A549 (cell line): ENCODE measurements at regions not wholly inside any gene's neighbourhood (a gene's known extent, or its start where the extent isn't known, plus 50 kb on each side); places are given as distances from the start of the nearest gene placed in this dataset.

ENCODE experiments used
- ATAC-seq, 2 experiments: fragments of 200-7000 bp in 1 of 2; fragments of >200 bp in 1 of 2; cut with Nextera tagmentation in 1 of 2; cut with Tn5 transposase in 1 of 2; 3 replicates each; pipeline versions ENCODE4 v1.8.0 to v1.9.1; 2018 to 2020; ENCODE audit warnings: mild to moderate bottlenecking in 1 of 2, moderate library complexity in 1 of 2
- CTCF ChIA-PET: fragments of 300-600 bp; sonication (Branson Sonifier 250); formaldehyde crosslinking; extraction: SDS; loops from one replicate; lab custom pipeline; 2021; ENCODE audit warnings: antibody characterized with exemption, inconsistent platforms; lab: Yijun Ruan, JAX
- POLR2A ChIA-PET: fragments of 350-600 bp; formaldehyde crosslinking; extraction: SDS; loops from one replicate; lab custom pipeline; 2021; ENCODE audit warnings: antibody characterized with exemption, inconsistent platforms; lab: Yijun Ruan, JAX
- DNase-seq, 2 experiments: peaks; one replicate each; pipeline versions ENCODE4 v3.0.0 to v3.0.0-alpha.2; 2011 to 2016; ENCODE audit warnings: low read depth in 1 of 2, low spot score in 1 of 2
- FAIRE-seq: peaks from 2 replicates; lab custom pipeline; 2011; peaks lifted over from hg19 to GRCh38; lab: Jason Lieb, UNC
- H3K27ac ChIP-seq, 2 experiments: fragments of >200 bp; sonication (Bioruptor Twin); formaldehyde crosslinking; 3 replicates each; pipeline ENCODE4 v1.5.1; 2016 to 2017
- H3K4me1 ChIP-seq: fragments of >200 bp; sonication (Bioruptor Twin); formaldehyde crosslinking; 3 replicates; pipeline ENCODE4 v1.6.1; 2016
- H3K4me2 ChIP-seq: fragments of >200 bp; sonication (Bioruptor Twin); formaldehyde crosslinking; 3 replicates; pipeline ENCODE4 v1.6.1; 2016
- H3K4me3 ChIP-seq: fragments of >200 bp; sonication (Bioruptor Twin); formaldehyde crosslinking; 3 replicates; pipeline ENCODE4 v1.5.1; 2016
- H3K9me3 ChIP-seq: fragments of >200 bp; sonication (Bioruptor Twin); formaldehyde crosslinking; 3 replicates; pipeline ENCODE4 v1.6.1; 2016
- BCL3 ChIP-seq: fragments of >200 bp; sonication (Bioruptor Twin); formaldehyde crosslinking; IDR thresholded peaks from 3 replicates; pipeline ENCODE4 v1.6.1; 2016
- BHLHE40 ChIP-seq: IDR thresholded peaks from 2 replicates; pipeline ENCODE4 v1.6.1; 2012; ENCODE audit warnings: low read depth, low read length, inconsistent platforms
- CBX2 ChIP-seq: fragments of 200-600 bp; sonication (generic); IDR thresholded peaks from 2 replicates; pipeline ENCODE4 v1.6.1; 2016; ENCODE audit warnings: low read depth, mild to moderate bottlenecking, borderline replicate concordance
- CHD2 ChIP-seq: fragments of 150-350 bp; IDR thresholded peaks from 2 replicates; pipeline ENCODE4 v1.6.1; 2014; ENCODE audit warnings: low read length; ENCODE audit not compliant: partially characterized antibody
- CTCF ChIP-seq: fragments of >200 bp; sonication (Bioruptor Twin); formaldehyde crosslinking; IDR thresholded peaks from 3 replicates; pipeline ENCODE4 v1.5.1; 2016
- EHF ChIP-seq: fragments of 250-450 bp; sonication (Bioruptor Pico); IDR thresholded peaks from 2 replicates; pipeline ENCODE4 v1.5.0; 2020; ENCODE audit warnings: mild to moderate bottlenecking
- EP300 ChIP-seq, 2 experiments: fragments of >200 bp; sonication (Bioruptor Twin); formaldehyde crosslinking; IDR thresholded peaks; 2 replicates in 1 of 2; 3 replicates in 1 of 2; pipeline ENCODE4 v1.6.1; 2016 to 2017
- GATA3 ChIP-seq: IDR thresholded peaks from 2 replicates; pipeline ENCODE4 v1.6.1; 2012; ENCODE audit warnings: borderline replicate concordance
- HMGXB4 ChIP-seq: fragments of 250-450 bp; sonication (Bioruptor Pico); IDR thresholded peaks from 2 replicates; pipeline ENCODE4 v1.5.0; 2021; ENCODE audit warnings: mild to moderate bottlenecking, moderate library complexity, borderline replicate concordance
- HOXB13 ChIP-seq: fragments of 250-450 bp; sonication (Bioruptor Pico); IDR thresholded peaks from 2 replicates; pipeline ENCODE4 v1.5.0; 2020; ENCODE audit warnings: low read depth, mild to moderate bottlenecking, moderate library complexity
- HOXB5 ChIP-seq: fragments of 250-450 bp; sonication (Bioruptor Pico); IDR thresholded peaks from 2 replicates; pipeline ENCODE4 v1.5.0; 2020; ENCODE audit warnings: mild to moderate bottlenecking, moderate library complexity
- JUN ChIP-seq, 2 experiments: fragments of >200 bp; sonication (Bioruptor Twin); formaldehyde crosslinking; IDR thresholded peaks; 2 replicates in 1 of 2; 3 replicates in 1 of 2; pipeline ENCODE4 v1.6.1; 2016 to 2017
- KDM1A ChIP-seq: fragments of 200-600 bp; sonication (generic); IDR thresholded peaks from 2 replicates; pipeline ENCODE4 v1.6.1; 2016; ENCODE audit warnings: low read depth, mild to moderate bottlenecking
- KDM5A ChIP-seq: fragments of 200-600 bp; sonication (generic); IDR thresholded peaks from 2 replicates; pipeline ENCODE4 v1.6.1; 2016; ENCODE audit warnings: antibody characterized with exemption, mild to moderate bottlenecking
- MAFK ChIP-seq: fragments of 450-650 bp; IDR thresholded peaks from 2 replicates; pipeline ENCODE4 v1.6.1; 2014; ENCODE audit not compliant: partially characterized antibody
- MAZ ChIP-seq: fragments of 150-350 bp; IDR thresholded peaks from 2 replicates; pipeline ENCODE4 v1.6.1; 2014; ENCODE audit warnings: antibody characterized with exemption, low read depth, low read length, borderline replicate concordance
- MYC ChIP-seq: IDR thresholded peaks from 2 replicates; pipeline ENCODE4 v1.6.1; 2012; ENCODE audit warnings: mild to moderate bottlenecking, inconsistent platforms, low read length, improper control_type of control experiment, borderline replicate concordance
- NFE2L2 ChIP-seq: fragments of 150-350 bp; conservative IDR thresholded peaks from 2 replicates; pipeline ENCODE4 v1.6.1; 2014; ENCODE audit warnings: low read length
- NPAS2 ChIP-seq: fragments of 250-450 bp; sonication (Bioruptor Pico); IDR thresholded peaks from 2 replicates; pipeline ENCODE4 v1.8.0; 2022; ENCODE audit warnings: mild to moderate bottlenecking, moderate library complexity, borderline replicate concordance
- NR3C1 ChIP-seq: fragments of >200 bp; sonication (Bioruptor Twin); formaldehyde crosslinking; IDR thresholded peaks from 3 replicates; pipeline ENCODE4 v1.6.1; 2017
- PHF8 ChIP-seq: fragments of 200-600 bp; sonication (generic); IDR thresholded peaks from 2 replicates; pipeline ENCODE4 v1.6.1; 2016; ENCODE audit warnings: low read depth, mild to moderate bottlenecking, antibody characterized with exemption, moderate library complexity, borderline replicate concordance
- POLR2A ChIP-seq: IDR thresholded peaks from 2 replicates; pipeline ENCODE4 v1.6.1; 2012; ENCODE audit warnings: mild to moderate bottlenecking, low read length
- RAD21 ChIP-seq, 2 experiments: fragments of >200 bp in 1 of 2; sonication (Bioruptor Twin) in 1 of 2; formaldehyde crosslinking in 1 of 2; IDR thresholded peaks in 1 of 2; conservative IDR thresholded peaks in 1 of 2; 2 replicates in 1 of 2; 3 replicates in 1 of 2; pipeline ENCODE4 v1.6.1; 2012 to 2018; ENCODE audit warnings: inconsistent platforms in 1 of 2
- ZC3H11A ChIP-seq: fragments of 450-650 bp; IDR thresholded peaks from 2 replicates; pipeline ENCODE4 v1.6.1; 2014; ENCODE audit warnings: antibody characterized with exemption, mild to moderate bottlenecking
- ZSCAN20 ChIP-seq: fragments of 250-450 bp; sonication (Bioruptor Pico); IDR thresholded peaks from 2 replicates; pipeline ENCODE4 v1.8.0; 2022; ENCODE audit warnings: mild to moderate bottlenecking, moderate library complexity
- WGBS: methylation state at CpG from one replicate; pipeline ENCODE4 v1.1.6; 2017; ENCODE audit errors: missing lambda C conversion rate; 5-methylcytosine and 5-hydroxymethylcytosine counted together

- WGBS: 35% methylated on average over 2 of the region's 2 CpGs
- no peaks in the 10 kb centered on the region for H3K4me1 ChIP-seq
- H3K4me2 ChIP-seq: no peak overlapping the region
- H3K27ac ChIP-seq: no peak overlapping the region
- DNase-seq (no peak), FAIRE-seq (no peak), ATAC-seq (no peak)
- ChIA-PET CTCF (no interaction called here), POLR2A (no interaction called here)
- H3K4me3 ChIP-seq: no peak overlapping the region
- TF ChIP-seq CBX2: no peak
- no peak for TF ChIP-seq EHF (CRISPR knock-in tag)
- no peak for TF ChIP-seq RAD21 (conservative IDR thresholded peaks at IDR 0.05 in 1 of 2, IDR thresholded peaks at IDR 0.05 in 1 of 2)
- no peak for TF ChIP-seq ZSCAN20 (CRISPR knock-in tag)
- no peak for TF ChIP-seq HOXB5 (CRISPR knock-in tag)
- TF ChIP-seq HOXB13 (CRISPR knock-in tag): no peak
- no peak for TF ChIP-seq CHD2
- TF ChIP-seq NPAS2: no peak
- TF ChIP-seq MYC: no peak
- no peak for TF ChIP-seq PHF8
- no peaks in the 10 kb centered on the region for H3K9me3 ChIP-seq
Observed at GRCh38 chr18:37624318-37624717, 58.7 kb upstream of the CELF4 start.

- ATAC-seq (no peak), FAIRE-seq (no peak), DNase-seq (no peak)
- no peaks in the 10 kb centered on the region for H3K9me3 ChIP-seq
- no peak overlapping the region for H3K4me3 ChIP-seq
- ChIA-PET CTCF (no interaction called here), POLR2A (no interaction called here)
- no peaks in the 10 kb centered on the region for H3K4me1 ChIP-seq
- WGBS: 9% methylated on average over 4 of the region's 4 CpGs
- TF ChIP-seq KDM5A (no peak), CTCF (no peak), MAZ (no peak), HMGXB4 (CRISPR knock-in tag) (no peak), BCL3 (no peak), EP300 (IDR thresholded peaks at IDR 0.05) (no peak), BHLHE40 (no peak), NFE2L2 (no peak), GATA3 (no peak), ZC3H11A (no peak), MYC (no peak), MAFK (no peak)
- no peak overlapping the region for H3K4me2 ChIP-seq
- no peak overlapping the region for H3K27ac ChIP-seq
Observed at GRCh38 chr18:37619964-37620363, 54.4 kb upstream of the CELF4 start.

GRCh38 chr18:37617623-37618022 lies 52.0 kb upstream of the CELF4 start:
- ATAC-seq (no peak), DNase-seq (no peak), FAIRE-seq (no peak)
- H3K4me1 ChIP-seq: no peaks in the 10 kb centered on the region
- no peak overlapping the region for H3K4me3 ChIP-seq
- POLR2A ChIA-PET: no interaction called here
- WGBS: 0% methylated on average over 2 of the region's 2 CpGs
- CTCF ChIA-PET: no interaction called here
- H3K4me2 ChIP-seq: no peak overlapping the region
- TF ChIP-seq KDM1A (no peak), RAD21 (conservative IDR thresholded peaks at IDR 0.05 in 1 of 2, IDR thresholded peaks at IDR 0.05 in 1 of 2) (no peak), POLR2A (no peak), BCL3 (no peak), JUN (IDR thresholded peaks at IDR 0.05) (no peak), HOXB5 (CRISPR knock-in tag) (no peak), ZSCAN20 (CRISPR knock-in tag) (no peak), NR3C1 (no peak)
- no peak overlapping the region for H3K27ac ChIP-seq
- no peaks in the 10 kb centered on the region for H3K9me3 ChIP-seq
